Loucy (cell line): ENCODE measurements at regions not wholly inside any gene's neighbourhood (a gene's known extent, or its start where the extent isn't known, plus 50 kb on each side); places are given as distances from the start of the nearest gene placed in this dataset.

Experiments used
- H2AFZ ChIP-seq: fragments of 200-600 bp; sonication (generic); 2 replicates; pipeline ENCODE4 v1.6.0; 2016; ENCODE audit warnings: antibody characterized with exemption, mild to moderate bottlenecking, low read length, moderate library complexity
- H3F3A ChIP-seq: fragments of 200-600 bp; 2 replicates; pipeline ENCODE4 v1.6.0; 2016; ENCODE audit warnings: antibody characterized with exemption, low read depth, mild to moderate bottlenecking
- H3K27me3 ChIP-seq: fragments of 200-600 bp; sonication (generic); 2 replicates; pipeline ENCODE4 v1.6.1; 2014; ENCODE audit warnings: low read length, mild to moderate bottlenecking; ENCODE audit not compliant: insufficient read depth, poor library complexity, severe bottlenecking
- H3K36me3 ChIP-seq: fragments of 200-600 bp; sonication (generic); 2 replicates; pipeline ENCODE4 v1.6.1; 2016; ENCODE audit warnings: low read length; ENCODE audit not compliant: insufficient read depth
- H3K4me1 ChIP-seq: fragments of 200-600 bp; sonication (generic); 2 replicates; pipeline ENCODE4 v1.5.1; 2014; ENCODE audit warnings: low read length, mild to moderate bottlenecking; ENCODE audit not compliant: insufficient read depth, poor library complexity, severe bottlenecking
- H3K4me2 ChIP-seq: fragments of 200-600 bp; sonication (generic); 2 replicates; pipeline ENCODE4 v1.6.0; 2014; ENCODE audit warnings: antibody characterized with exemption, low read length, low read depth, mild to moderate bottlenecking; ENCODE audit not compliant: poor library complexity, severe bottlenecking
- H3K4me3 ChIP-seq: fragments of 200-600 bp; sonication (generic); 2 replicates; pipeline ENCODE4 v1.5.1; 2014; ENCODE audit warnings: low read length, mild to moderate bottlenecking, mixed read lengths; ENCODE audit not compliant: poor library complexity, severe bottlenecking
- H3K79me2 ChIP-seq: fragments of 200-600 bp; sonication (generic); 2 replicates; pipeline ENCODE4 v1.6.1; 2014; ENCODE audit warnings: low read length; ENCODE audit not compliant: insufficient read depth
- H3K9ac ChIP-seq: fragments of 200-600 bp; sonication (generic); 2 replicates; pipeline ENCODE4 v1.6.0; 2014; ENCODE audit warnings: mild to moderate bottlenecking, low read depth, low read length, moderate library complexity; ENCODE audit not compliant: poor library complexity, severe bottlenecking
- H3K9me2 ChIP-seq: fragments of 200-600 bp; sonication (generic); replicated peaks from 2 replicates; pipeline ENCODE4 v1.6.1; 2016; ENCODE audit warnings: low read depth, low read length, mixed read lengths
- H3K9me3 ChIP-seq: fragments of 200-600 bp; sonication (generic); 2 replicates; pipeline ENCODE4 v1.6.1; 2014; ENCODE audit warnings: mild to moderate bottlenecking, antibody characterized with exemption, low read length, low read depth; ENCODE audit not compliant: insufficient read depth
- H4K20me1 ChIP-seq: fragments of 200-600 bp; sonication (generic); 2 replicates; pipeline ENCODE4 v1.6.0; 2014; ENCODE audit warnings: antibody characterized with exemption, low read length, mild to moderate bottlenecking; ENCODE audit not compliant: insufficient read depth, poor library complexity, severe bottlenecking
- CTCF ChIP-seq: fragments of 200-600 bp; sonication (generic); conservative IDR thresholded peaks from 2 replicates; pipeline ENCODE4 v1.5.1; 2014; ENCODE audit warnings: mild to moderate bottlenecking, antibody characterized with exemption, low read length
- EZH2phosphoT487 ChIP-seq: fragments of 200-600 bp; IDR thresholded peaks from 2 replicates; pipeline ENCODE4 v1.6.1; 2018; ENCODE audit warnings: antibody characterized with exemption, mild to moderate bottlenecking, moderate library complexity, borderline replicate concordance

GRCh38 chr15:47473106-47473725 lies 244.1 kb upstream of the SEMA6D start:
- TF ChIP-seq CTCF (no peak), EZH2phosphoT487 (no peak)
- Histone ChIP-seq H2AFZ (no peak overlapping the region), H3K9me2 (no peaks in the 10 kb centered on the region), H3K36me3 (no peaks in the 10 kb centered on the region), H3K9ac (no peak overlapping the region), H3K4me1 (no peaks in the 10 kb centered on the region), H3K4me2 (no peak overlapping the region), H3F3A (no peaks in the 10 kb centered on the region), H3K79me2 (no peaks in the 10 kb centered on the region), H3K9me3 (0 out of 2 replicates have a peak, but pooled peaks cover 2% of the 10 kb centered on the region), H3K4me3 (no peak overlapping the region), H3K27me3 (peaks cover 12% of the 10 kb centered on the region), H4K20me1 (no peaks in the 10 kb centered on the region)

GRCh38 chr15:47473832-47474231 lies 243.5 kb upstream of the SEMA6D start:
- H3K4me2 ChIP-seq: no peak overlapping the region
- H3F3A ChIP-seq: no peaks in the 10 kb centered on the region
- no peaks in the 10 kb centered on the region for H3K4me1 ChIP-seq
- no peak overlapping the region for H2AFZ ChIP-seq
- 0 out of 2 replicates have a peak, but pooled peaks cover 7% of the 10 kb centered on the region for H3K9me3 ChIP-seq
- no peak overlapping the region for H3K4me3 ChIP-seq
- no peaks in the 10 kb centered on the region for H4K20me1 ChIP-seq
- H3K9ac ChIP-seq: no peak overlapping the region
- no peaks in the 10 kb centered on the region for H3K36me3 ChIP-seq
- H3K27me3 ChIP-seq: peaks cover 12% of the 10 kb centered on the region
- no peak for TF ChIP-seq EZH2phosphoT487
- no peak for TF ChIP-seq CTCF
- no peaks in the 10 kb centered on the region for H3K79me2 ChIP-seq
- H3K9me2 ChIP-seq: no peaks in the 10 kb centered on the region

- Histone ChIP-seq H3K36me3 (no peaks in the 10 kb centered on the region), H3K9me2 (no peaks in the 10 kb centered on the region), H3K4me2 (no peak overlapping the region), H3K27me3 (peaks cover 12% of the 10 kb centered on the region), H3K79me2 (no peaks in the 10 kb centered on the region), H3K9ac (no peak overlapping the region), H4K20me1 (no peaks in the 10 kb centered on the region), H3K4me1 (no peaks in the 10 kb centered on the region), H3K9me3 (0 out of 2 replicates have a peak, but pooled peaks cover 7% of the 10 kb centered on the region), H3F3A (no peaks in the 10 kb centered on the region), H3K4me3 (no peak overlapping the region), H2AFZ (no peak overlapping the region)
- no peak for TF ChIP-seq EZH2phosphoT487
- TF ChIP-seq CTCF: no peak
These were observed 242.0 kb upstream of the SEMA6D start for GRCh38 chr15:47475336-47475735.
